H9 (cell line): ENCODE measurements at regions not wholly inside any gene's neighbourhood (a gene's known extent, or its start where the extent isn't known, plus 50 kb on each side); places are given as distances from the start of the nearest gene placed in this dataset.

ENCODE experiments used
- DNase-seq: peaks from one replicate; pipeline ENCODE4 v3.0.0-alpha.2; 2017
- H2AFZ ChIP-seq: one replicate; pipeline ENCODE4 v1.6.1; 2013; ENCODE audit warnings: mild to moderate bottlenecking, low read length, control low read depth, moderate library complexity
- H2AK5ac ChIP-seq: 2 replicates; pipeline ENCODE4 v1.6.1; 2013; ENCODE audit warnings: low read length, control low read depth, mixed read lengths; ENCODE audit not compliant: insufficient read length
- H2BK120ac ChIP-seq: one replicate; pipeline ENCODE4 v1.6.1; 2013; ENCODE audit warnings: low read depth, mild to moderate bottlenecking, low read length, control low read depth, inconsistent platforms; ENCODE audit not compliant: poor library complexity, severe bottlenecking
- H2BK12ac ChIP-seq: 2 replicates; pipeline ENCODE4 v1.6.1; 2013; ENCODE audit warnings: low read length, control low read depth, mixed read lengths, low read depth; ENCODE audit not compliant: insufficient read length
- H2BK15ac ChIP-seq: 2 replicates; pipeline ENCODE4 v1.6.1; 2013; ENCODE audit warnings: low read depth, low read length, control low read depth
- H2BK20ac ChIP-seq: one replicate; pipeline ENCODE4 v1.6.1; 2013; ENCODE audit warnings: low read depth, mild to moderate bottlenecking, low read length, control low read depth, inconsistent platforms; ENCODE audit not compliant: poor library complexity, severe bottlenecking
- H2BK5ac ChIP-seq: 2 replicates; pipeline ENCODE4 v1.6.1; 2013; ENCODE audit warnings: low read length, control low read depth, mixed read lengths; ENCODE audit not compliant: insufficient read length
- H3K14ac ChIP-seq: 2 replicates; pipeline ENCODE4 v1.6.1; 2013; ENCODE audit warnings: low read length, control low read depth; ENCODE audit not compliant: insufficient read depth
- H3K18ac ChIP-seq: 2 replicates; pipeline ENCODE4 v1.6.1; 2013; ENCODE audit warnings: low read depth, mild to moderate bottlenecking, mixed read lengths, low read length, control low read depth; ENCODE audit not compliant: insufficient read length
- H3K23ac ChIP-seq: 2 replicates; pipeline ENCODE4 v1.6.1; 2013; ENCODE audit warnings: low read length, control low read depth, mixed read lengths, low read depth; ENCODE audit not compliant: insufficient read length
- H3K23me2 ChIP-seq: 2 replicates; pipeline ENCODE4 v1.6.1; 2013; ENCODE audit warnings: low read depth, mild to moderate bottlenecking, mixed read lengths, low read length, control low read depth; ENCODE audit not compliant: insufficient read length, poor library complexity, severe bottlenecking
- H3K27ac ChIP-seq: 2 replicates; pipeline ENCODE4 v1.5.1; 2013; ENCODE audit warnings: low read length, control low read depth, mixed read lengths, low read depth; ENCODE audit not compliant: insufficient read length
- H3K27me3 ChIP-seq: 2 replicates; pipeline ENCODE4 v1.6.1; 2013; ENCODE audit warnings: low read length, control low read depth, inconsistent platforms; ENCODE audit not compliant: insufficient read depth
- H3K4ac ChIP-seq: 2 replicates; pipeline ENCODE4 v1.6.1; 2013; ENCODE audit warnings: low read depth, mild to moderate bottlenecking, control low read depth, inconsistent platforms, low read length, moderate library complexity
- H3K4me1 ChIP-seq: 2 replicates; pipeline ENCODE4 v1.6.1; 2013; ENCODE audit warnings: low read length, control low read depth, inconsistent platforms; ENCODE audit not compliant: insufficient read depth
- H3K4me2 ChIP-seq: 2 replicates; pipeline ENCODE4 v1.6.1; 2013; ENCODE audit warnings: low read length, control low read depth, mixed read lengths; ENCODE audit not compliant: insufficient read length, insufficient read depth
- H3K56ac ChIP-seq: 2 replicates; pipeline ENCODE4 v1.6.1; 2013; ENCODE audit warnings: low read depth, mild to moderate bottlenecking, mixed read lengths, low read length, control low read depth; ENCODE audit not compliant: insufficient read length
- H3K79me1 ChIP-seq: 2 replicates; pipeline ENCODE4 v1.6.1; 2013; ENCODE audit warnings: low read depth, mild to moderate bottlenecking, moderate library complexity, low read length, control low read depth, inconsistent platforms; ENCODE audit not compliant: insufficient read depth, poor library complexity, severe bottlenecking
- H3K79me2 ChIP-seq: 2 replicates; pipeline ENCODE4 v1.6.1; 2013; ENCODE audit warnings: low read length, control low read depth, inconsistent platforms; ENCODE audit not compliant: insufficient read depth
- H3K9ac ChIP-seq: 2 replicates; pipeline ENCODE4 v1.6.1; 2013; ENCODE audit warnings: low read length, control low read depth, mixed read lengths; ENCODE audit not compliant: insufficient read length; ENCODE audit errors: extremely low read depth
- H3K9me3 ChIP-seq: one replicate; pipeline ENCODE4 v1.6.1; 2013; ENCODE audit warnings: low read depth, low read length, inconsistent platforms; ENCODE audit not compliant: control insufficient read depth
- H3T11ph ChIP-seq: one replicate; pipeline ENCODE4 v1.6.1; 2013; ENCODE audit warnings: mild to moderate bottlenecking, low read length, control low read depth, inconsistent platforms
- H4K20me1 ChIP-seq: one replicate; pipeline ENCODE4 v1.6.1; 2013; ENCODE audit not compliant: control insufficient read depth, insufficient read length, insufficient read depth
- H4K5ac ChIP-seq: 2 replicates; pipeline ENCODE4 v1.6.1; 2013; ENCODE audit warnings: low read depth, mild to moderate bottlenecking, mixed read lengths, low read length, control low read depth; ENCODE audit not compliant: insufficient read length
- H4K8ac ChIP-seq: replicated peaks from 2 replicates; pipeline ENCODE4 v1.6.1; 2013; ENCODE audit warnings: low read length, control low read depth, mixed read lengths, low read depth; ENCODE audit not compliant: insufficient read length
- H4K91ac ChIP-seq: 2 replicates; pipeline ENCODE4 v1.6.1; 2013; ENCODE audit warnings: low read depth, mild to moderate bottlenecking, moderate library complexity, mixed read lengths, low read length, control low read depth; ENCODE audit not compliant: insufficient read length
- H3K27ac Mint-ChIP-seq, 3 experiments: 2 replicates in 2 of 3; 3 replicates in 1 of 3; pipeline ENCODE4 v1.8.0; 2020 to 2021; ENCODE audit warnings: mixed read lengths in 3 of 3, mild to moderate bottlenecking in 1 of 3, moderate library complexity in 1 of 3
- H3K27me3 Mint-ChIP-seq: 2 replicates; pipeline ENCODE4 v1.8.0; 2021; ENCODE audit warnings: low read depth, mild to moderate bottlenecking, moderate library complexity, mixed read lengths
- H3K36me3 Mint-ChIP-seq, 3 experiments: 2 replicates in 2 of 3; 3 replicates in 1 of 3; pipeline ENCODE4 v1.8.0; 2020 to 2021; ENCODE audit warnings: low read depth in 3 of 3, mixed read lengths in 3 of 3; ENCODE audit not compliant: insufficient read depth in 1 of 3
- H3K4me1 Mint-ChIP-seq, 2 experiments: 2 replicates each; pipeline ENCODE4 v1.8.0; 2020; ENCODE audit warnings: mixed read lengths in 2 of 2
- H3K4me3 Mint-ChIP-seq, 2 experiments: 2 replicates in 1 of 2; 3 replicates in 1 of 2; pipeline ENCODE4 v1.8.0; 2020 to 2021; ENCODE audit warnings: mild to moderate bottlenecking in 2 of 2, mixed read lengths in 2 of 2, moderate library complexity in 1 of 2
- H3K9me3 Mint-ChIP-seq, 2 experiments: 2 replicates in 1 of 2; 3 replicates in 1 of 2; pipeline ENCODE4 v1.8.0; 2020; ENCODE audit warnings: mild to moderate bottlenecking in 2 of 2, mixed read lengths in 2 of 2, moderate library complexity in 1 of 2
- WGBS: extraction: QIAGEN DNeasy Blood & Tissue Kit; methylation state at CpG from one replicate; pipeline ENCODE4 v1.1.7; 2013; ENCODE audit warnings: missing lambda C conversion rate, low lambda C conversion rate, mixed read lengths; ENCODE audit not compliant: insufficient read length; ENCODE audit errors: extremely low coverage; 5-methylcytosine and 5-hydroxymethylcytosine counted together
- TF ChIP-seq, protein P1 (sequence below): fragments of 200-600 bp; sonication (generic); conservative IDR thresholded peaks from 3 replicates; pipeline ENCODE4 v1.8.0; 2021; ENCODE audit warnings: antibody characterized with exemption, mild to moderate bottlenecking

DNA sequence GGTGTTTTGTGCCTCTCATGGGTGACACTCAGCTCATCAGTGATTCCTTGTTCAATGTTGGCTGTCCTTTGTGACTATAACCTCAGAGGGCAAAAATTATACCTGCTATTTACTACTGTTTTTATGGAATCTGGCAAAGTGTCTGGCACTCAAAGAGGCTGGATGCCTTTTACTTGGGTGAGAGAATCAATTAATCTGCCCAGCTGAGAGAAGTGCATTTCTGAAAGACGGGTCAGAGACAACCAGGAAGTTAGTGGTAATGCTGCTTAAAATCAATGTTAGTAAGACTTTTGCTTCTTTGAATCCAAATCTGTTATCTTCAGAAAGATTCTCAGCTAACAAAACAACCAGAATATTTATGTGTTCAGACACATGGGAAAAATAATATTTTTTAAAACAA lies 436.2 kb upstream of the SUCLG2 start:
- Histone ChIP-seq H3K4me1 (no peaks in the 10 kb centered on the region), H2AK5ac (no peak overlapping the region), H2BK15ac (no peak overlapping the region), H4K91ac (no peak overlapping the region), H3K23me2 (no peaks in the 10 kb centered on the region), H3K27ac (no peak overlapping the region), H4K20me1 (no peaks in the 10 kb centered on the region), H4K8ac (no peak overlapping the region), H3K18ac (no peak overlapping the region), H2BK5ac (no peak overlapping the region), H3K23ac (no peak overlapping the region), H2BK12ac (no peak overlapping the region), H4K5ac (no peak overlapping the region), H3K56ac (no peak overlapping the region), H3K9ac (no peak overlapping the region), H2BK120ac (no peak overlapping the region), H2AFZ (no peak overlapping the region), H3K14ac (no peak overlapping the region), H3K4ac (no peak overlapping the region), H2BK20ac (no peak overlapping the region), H3K4me2 (no peak overlapping the region), H3K79me2 (no peaks in the 10 kb centered on the region), H3K79me1 (no peaks in the 10 kb centered on the region), H3K27me3 (no peaks in the 10 kb centered on the region), H3K9me3 (no peaks in the 10 kb centered on the region), H3T11ph (no peak overlapping the region)
- TF ChIP-seq, protein P1, sequence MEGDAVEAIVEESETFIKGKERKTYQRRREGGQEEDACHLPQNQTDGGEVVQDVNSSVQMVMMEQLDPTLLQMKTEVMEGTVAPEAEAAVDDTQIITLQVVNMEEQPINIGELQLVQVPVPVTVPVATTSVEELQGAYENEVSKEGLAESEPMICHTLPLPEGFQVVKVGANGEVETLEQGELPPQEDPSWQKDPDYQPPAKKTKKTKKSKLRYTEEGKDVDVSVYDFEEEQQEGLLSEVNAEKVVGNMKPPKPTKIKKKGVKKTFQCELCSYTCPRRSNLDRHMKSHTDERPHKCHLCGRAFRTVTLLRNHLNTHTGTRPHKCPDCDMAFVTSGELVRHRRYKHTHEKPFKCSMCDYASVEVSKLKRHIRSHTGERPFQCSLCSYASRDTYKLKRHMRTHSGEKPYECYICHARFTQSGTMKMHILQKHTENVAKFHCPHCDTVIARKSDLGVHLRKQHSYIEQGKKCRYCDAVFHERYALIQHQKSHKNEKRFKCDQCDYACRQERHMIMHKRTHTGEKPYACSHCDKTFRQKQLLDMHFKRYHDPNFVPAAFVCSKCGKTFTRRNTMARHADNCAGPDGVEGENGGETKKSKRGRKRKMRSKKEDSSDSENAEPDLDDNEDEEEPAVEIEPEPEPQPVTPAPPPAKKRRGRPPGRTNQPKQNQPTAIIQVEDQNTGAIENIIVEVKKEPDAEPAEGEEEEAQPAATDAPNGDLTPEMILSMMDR: no peak
- Mint-ChIP-seq H3K27me3 (no peaks in the 10 kb centered on the region), H3K27ac (no peak overlapping the region), H3K36me3 (no peaks in the 10 kb centered on the region), H3K4me3 (no peak overlapping the region), H3K9me3 (no peaks in the 10 kb centered on the region), H3K4me1 (no peaks in the 10 kb centered on the region)
- DNase-seq: no peak
- WGBS: no CpG with 5 or more reads among the region's 1 CpG
